ENCODE measurements at regions not wholly inside any gene's neighbourhood (a gene's known extent, or its start where the extent isn't known, plus 50 kb on each side); places are given as distances from the start of the nearest gene placed in this dataset.

DNA sequence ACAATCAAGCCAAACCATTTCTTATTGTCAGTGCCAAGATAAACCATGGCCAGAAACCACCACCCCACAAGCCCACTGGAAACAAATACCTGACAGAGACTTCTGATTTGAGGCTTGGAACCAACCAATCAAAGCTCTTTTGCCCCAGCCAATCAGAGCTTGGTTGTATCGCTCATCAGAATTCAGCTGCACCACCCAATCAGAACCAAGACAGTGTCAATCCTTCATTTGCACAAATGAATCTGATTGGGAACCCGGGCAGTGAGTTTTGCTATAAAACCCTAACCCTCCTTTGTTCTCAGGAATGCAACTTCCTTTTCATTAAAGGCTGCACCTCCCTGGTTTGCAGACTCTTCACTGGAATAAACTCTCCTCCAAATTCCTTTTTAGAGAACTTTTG lies 87.4 kb downstream of the ELAPOR2 start:
- no peak overlapping the region for H3K4me3 Mint-ChIP-seq
- no peaks in the 10 kb centered on the region for H3K36me3 Mint-ChIP-seq (ENCODE audit: low read depth)
- TF ChIP-seq, protein P1, sequence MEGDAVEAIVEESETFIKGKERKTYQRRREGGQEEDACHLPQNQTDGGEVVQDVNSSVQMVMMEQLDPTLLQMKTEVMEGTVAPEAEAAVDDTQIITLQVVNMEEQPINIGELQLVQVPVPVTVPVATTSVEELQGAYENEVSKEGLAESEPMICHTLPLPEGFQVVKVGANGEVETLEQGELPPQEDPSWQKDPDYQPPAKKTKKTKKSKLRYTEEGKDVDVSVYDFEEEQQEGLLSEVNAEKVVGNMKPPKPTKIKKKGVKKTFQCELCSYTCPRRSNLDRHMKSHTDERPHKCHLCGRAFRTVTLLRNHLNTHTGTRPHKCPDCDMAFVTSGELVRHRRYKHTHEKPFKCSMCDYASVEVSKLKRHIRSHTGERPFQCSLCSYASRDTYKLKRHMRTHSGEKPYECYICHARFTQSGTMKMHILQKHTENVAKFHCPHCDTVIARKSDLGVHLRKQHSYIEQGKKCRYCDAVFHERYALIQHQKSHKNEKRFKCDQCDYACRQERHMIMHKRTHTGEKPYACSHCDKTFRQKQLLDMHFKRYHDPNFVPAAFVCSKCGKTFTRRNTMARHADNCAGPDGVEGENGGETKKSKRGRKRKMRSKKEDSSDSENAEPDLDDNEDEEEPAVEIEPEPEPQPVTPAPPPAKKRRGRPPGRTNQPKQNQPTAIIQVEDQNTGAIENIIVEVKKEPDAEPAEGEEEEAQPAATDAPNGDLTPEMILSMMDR (IDR thresholded peaks at IDR 0.05; ENCODE audit: unreplicated experiment in 3 of 3): no peak
- no peaks in the 10 kb centered on the region for H3K4me1 Mint-ChIP-seq
- no peaks in the 10 kb centered on the region for H3K9me3 Mint-ChIP-seq
- H3K27me3 Mint-ChIP-seq (ENCODE audit: low read depth): no peaks in the 10 kb centered on the region
- no peak overlapping the region for H3K27ac Mint-ChIP-seq

DNA sequence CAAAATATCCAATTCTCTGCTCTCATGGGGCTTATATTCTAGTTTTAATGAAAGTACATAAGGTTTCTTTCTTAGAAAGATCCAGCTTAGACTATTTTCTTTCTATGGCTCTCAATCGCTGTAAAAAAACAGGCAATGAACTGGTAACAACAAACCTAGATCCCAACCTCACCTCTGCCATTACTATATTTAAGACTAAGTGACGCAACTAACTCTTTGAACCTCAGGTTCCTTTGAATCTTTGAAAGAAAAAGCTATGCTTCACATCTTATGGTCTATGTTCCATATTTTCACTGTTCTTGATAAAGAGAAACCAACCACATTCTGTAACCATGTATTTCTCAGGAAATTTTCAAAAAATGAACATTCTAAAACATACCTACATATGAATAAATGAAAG lies 88.5 kb downstream of the ELAPOR2 start:
- no peaks in the 10 kb centered on the region for H3K9me3 Mint-ChIP-seq

DNA sequence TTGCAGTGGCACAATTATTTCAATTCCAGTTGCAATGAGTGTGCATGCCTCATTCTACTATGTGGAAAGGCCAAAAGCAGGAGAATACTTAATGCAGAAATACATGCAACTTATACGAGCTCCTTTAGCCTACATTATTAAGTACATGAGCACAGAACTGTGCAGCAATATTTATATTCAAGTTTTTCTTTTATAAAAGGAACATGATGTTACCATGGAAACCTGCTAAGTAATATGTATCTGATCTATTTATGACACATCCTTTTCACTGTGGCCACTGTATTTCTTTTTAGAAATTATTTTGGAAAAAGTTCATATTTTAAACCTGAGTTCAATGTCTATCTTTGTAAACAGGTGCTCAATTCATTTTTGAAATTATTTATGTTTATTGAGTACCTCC lies 88.9 kb downstream of the ELAPOR2 start:
- Mint-ChIP-seq H3K4me1 (peaks cover 5% of the 10 kb centered on the region), H3K9me3 (no peaks in the 10 kb centered on the region), H3K27ac (no peak overlapping the region), H3K4me3 (no peak overlapping the region), H3K27me3 (ENCODE audit: low read depth) (no peaks in the 10 kb centered on the region), H3K36me3 (ENCODE audit: low read depth) (no peaks in the 10 kb centered on the region)
- TF ChIP-seq, protein P1 (IDR thresholded peaks at IDR 0.05; ENCODE audit: unreplicated experiment in 3 of 3): no peak

More for the DNA sequence above, 88.5 kb downstream of the ELAPOR2 start:
- H3K27me3 Mint-ChIP-seq (ENCODE audit: low read depth): no peaks in the 10 kb centered on the region
- TF ChIP-seq, protein P1 (IDR thresholded peaks at IDR 0.05; ENCODE audit: unreplicated experiment in 3 of 3): no peak
- peaks cover under 1% of the 10 kb centered on the region for H3K4me1 Mint-ChIP-seq
- no peak overlapping the region for H3K27ac Mint-ChIP-seq
- no peaks in the 10 kb centered on the region for H3K36me3 Mint-ChIP-seq (ENCODE audit: low read depth)
- H3K4me3 Mint-ChIP-seq: no peak overlapping the region

DNA sequence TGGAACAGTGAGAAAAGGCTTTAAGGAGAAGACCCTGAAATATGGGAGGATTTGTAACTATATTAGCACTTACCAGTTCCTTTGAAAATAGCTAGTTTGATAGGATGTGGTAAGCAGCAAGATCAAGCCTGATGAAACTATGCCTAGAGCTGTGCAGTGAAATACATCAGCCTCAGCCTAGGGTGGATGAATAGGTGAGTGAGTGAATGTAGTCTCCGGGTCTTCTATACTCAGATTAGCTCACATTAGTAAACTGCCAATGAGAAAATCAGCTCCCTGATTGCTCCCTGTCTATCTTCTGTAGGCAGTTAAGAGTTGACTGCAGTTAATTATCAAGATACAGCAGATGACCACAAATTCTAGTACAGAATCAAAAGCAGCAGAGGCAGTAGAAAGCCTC lies 89.6 kb downstream of the ELAPOR2 start:
- Mint-ChIP-seq H3K36me3 (ENCODE audit: low read depth) (no peaks in the 10 kb centered on the region), H3K27ac (no peak overlapping the region), H3K4me3 (no peak overlapping the region), H3K27me3 (ENCODE audit: low read depth) (no peaks in the 10 kb centered on the region), H3K9me3 (no peaks in the 10 kb centered on the region), H3K4me1 (peaks cover 9% of the 10 kb centered on the region)
- TF ChIP-seq, protein P1 (IDR thresholded peaks at IDR 0.05; ENCODE audit: unreplicated experiment in 3 of 3): no peak

DNA sequence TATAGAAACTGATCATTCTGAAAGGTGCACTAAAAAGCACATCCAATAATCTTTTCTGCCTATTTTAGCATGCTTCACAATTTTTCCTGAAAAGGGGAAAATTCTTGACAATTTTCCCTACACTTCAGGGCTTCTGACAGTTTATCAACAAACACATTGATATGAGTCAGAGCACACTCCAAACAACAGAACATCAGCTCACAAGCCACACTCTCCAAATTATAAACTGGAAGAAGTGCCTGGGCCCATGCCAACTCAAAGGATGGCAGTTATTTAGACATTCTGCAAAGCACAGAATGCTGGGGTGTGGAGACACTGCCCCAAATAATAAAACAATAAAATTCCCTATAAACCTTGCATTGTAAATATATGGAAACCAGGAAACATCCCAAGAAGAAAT lies 90.8 kb downstream of the ELAPOR2 start:
- Mint-ChIP-seq H3K4me3 (no peak overlapping the region), H3K36me3 (ENCODE audit: low read depth) (no peaks in the 10 kb centered on the region), H3K9me3 (no peaks in the 10 kb centered on the region), H3K27ac (no peak overlapping the region), H3K4me1 (peaks cover 13% of the 10 kb centered on the region), H3K27me3 (ENCODE audit: low read depth) (no peaks in the 10 kb centered on the region)
- TF ChIP-seq, protein P1 (IDR thresholded peaks at IDR 0.05; ENCODE audit: unreplicated experiment in 3 of 3): no peak

DNA sequence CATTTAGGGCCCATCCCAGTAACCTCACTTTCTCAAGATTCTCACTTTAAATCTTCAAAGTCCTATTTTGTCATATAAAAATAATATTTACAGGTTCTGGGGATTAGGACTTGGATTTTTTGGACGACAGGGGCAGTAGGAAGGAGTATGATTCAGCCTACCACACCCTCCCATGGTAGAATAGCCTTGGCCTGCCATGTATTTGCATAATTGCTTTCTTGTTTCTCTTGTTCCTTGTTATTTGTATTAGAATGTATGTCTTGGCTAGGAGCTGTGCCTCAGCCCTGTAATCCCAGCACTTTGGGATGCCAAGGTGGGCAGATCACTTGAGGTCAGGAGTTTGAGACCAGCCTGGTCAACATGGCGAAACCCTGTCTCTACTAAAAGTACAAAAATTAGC lies 92.5 kb downstream of the ELAPOR2 start:
- Mint-ChIP-seq H3K36me3 (ENCODE audit: low read depth) (no peaks in the 10 kb centered on the region), H3K9me3 (no peaks in the 10 kb centered on the region), H3K27ac (no peak overlapping the region), H3K4me3 (no peak overlapping the region), H3K27me3 (ENCODE audit: low read depth) (no peaks in the 10 kb centered on the region), H3K4me1 (peaks cover 19% of the 10 kb centered on the region)
- TF ChIP-seq, protein P1 (IDR thresholded peaks at IDR 0.05; ENCODE audit: unreplicated experiment in 3 of 3): no peak
